Upper lobe of left lung (tissue), 4 donors: ENCODE measurements at regions not wholly inside any gene's neighbourhood (a gene's known extent, or its start where the extent isn't known, plus 50 kb on each side); places are given as distances from the start of the nearest gene placed in this dataset.

Source experiments
- CTCF ChIP-seq, 6 experiments: fragments of 450-650 bp in 4 of 6; fragments of 200-600 bp in 2 of 6; sonication (generic) in 2 of 6; IDR thresholded peaks; one replicate each; pipeline ENCODE4 v1.5.1; 2016 to 2019; ENCODE audit warnings: antibody characterized with exemption in 6 of 6
- EP300 ChIP-seq, 4 donors: sonication (generic); formaldehyde crosslinking; IDR thresholded peaks; one replicate each; pipeline ENCODE4 v1.5.1; 2017; ENCODE audit warnings: antibody characterized with exemption in 4 of 4, control low read depth in 2 of 4
- POLR2A ChIP-seq, 4 donors: fragments of 450-650 bp; IDR thresholded peaks; one replicate each; pipeline ENCODE4 v1.5.1; 2016 to 2017; ENCODE audit warnings: antibody characterized with exemption in 4 of 4, mild to moderate bottlenecking in 2 of 4
- POLR2AphosphoS5 ChIP-seq, 2 donors: sonication (generic); formaldehyde crosslinking; IDR thresholded peaks; one replicate each; pipeline ENCODE4 v1.5.1; 2017; ENCODE audit warnings: antibody characterized with exemption in 2 of 2

GRCh38 chr12:90010089-90010488, 301.5 kb upstream of the ATP2B1 start:
- TF ChIP-seq CTCF (IDR thresholded peaks at IDR 0.05): no peak
- TF ChIP-seq POLR2AphosphoS5 (IDR thresholded peaks at IDR 0.05): no peak
- TF ChIP-seq EP300 (IDR thresholded peaks at IDR 0.05): no peak
- no peak for TF ChIP-seq POLR2A (IDR thresholded peaks at IDR 0.05)
